ENCODE measurements at regions not wholly inside any gene's neighbourhood (a gene's known extent, or its start where the extent isn't known, plus 50 kb on each side); places are given as distances from the start of the nearest gene placed in this dataset.
"Not testable (repeated sequence)": the region's sequence is repeated elsewhere in the genome, so short reads cannot be mapped to it uniquely, and the experiment has no call there.

- DNase-seq, result no peak
Measured at GRCh38 chr7:152949253-152949652, 189.7 kb downstream of the ACTR3B start.

GRCh38 chr7:152949790-152950189 is 190.2 kb downstream of the ACTR3B start:
- no peak for DNase-seq

- DNase-seq, result no peak
Measured at GRCh38 chr7:152956006-152956405, 196.5 kb downstream of the ACTR3B start.

GRCh38 chr7:152959610-152960009 is 200.1 kb downstream of the ACTR3B start:
- no peak for DNase-seq

GRCh38 chr7:152961796-152962195 is 202.2 kb downstream of the ACTR3B start:
- not testable (repeated sequence) for DNase-seq

GRCh38 chr7:152966189-152966588 is 206.6 kb downstream of the ACTR3B start:
- DNase-seq, result no peak

GRCh38 chr7:152967958-152968357 is 208.4 kb downstream of the ACTR3B start:
- no peak for DNase-seq

GRCh38 chr7:152968514-152968913 is 209.0 kb downstream of the ACTR3B start:
- no peak for DNase-seq

- DNase-seq, result no peak
Measured at GRCh38 chr7:152969335-152969734, 209.8 kb downstream of the ACTR3B start.

GRCh38 chr7:152969839-152970238 is 210.3 kb downstream of the ACTR3B start:
- no peak for DNase-seq

- DNase-seq, result no peak
Measured at GRCh38 chr7:152970481-152970880, 210.9 kb downstream of the ACTR3B start.

GRCh38 chr7:152974577-152974976 is 215.0 kb downstream of the ACTR3B start:
- DNase-seq, result no peak

GRCh38 chr7:152975076-152975475 is 215.5 kb downstream of the ACTR3B start:
- no peak for DNase-seq

GRCh38 chr7:152979376-152979775 is 219.8 kb downstream of the ACTR3B start:
- no peak for DNase-seq

GRCh38 chr7:152984421-152984820 is 224.9 kb downstream of the ACTR3B start:
- no peak for DNase-seq

GRCh38 chr7:152986376-152986775 is 226.8 kb downstream of the ACTR3B start:
- DNase-seq, result no peak

- no peak for DNase-seq
Measured at GRCh38 chr7:152987656-152988055, 228.1 kb downstream of the ACTR3B start.

GRCh38 chr7:152989889-152990380 is 230.4 kb downstream of the ACTR3B start:
- DNase-seq, result no peak

GRCh38 chr7:152998420-152998819 is 238.9 kb downstream of the ACTR3B start:
- DNase-seq, result no peak

- DNase-seq, result no peak
Measured at GRCh38 chr7:153002115-153002514, 242.6 kb downstream of the ACTR3B start.

- DNase-seq, result no peak
Measured at GRCh38 chr7:153002572-153002971, 243.0 kb downstream of the ACTR3B start.

GRCh38 chr7:153004341-153004740 is 244.8 kb downstream of the ACTR3B start:
- no peak for DNase-seq

GRCh38 chr7:153005750-153006435 is 246.3 kb downstream of the ACTR3B start:
- no peak for DNase-seq

GRCh38 chr7:153006452-153006851 is 246.9 kb downstream of the ACTR3B start:
- no peak for DNase-seq

Data from left kidney (tissue), 1 donor.